ENCODE measurements at regions not wholly inside any gene's neighbourhood (a gene's known extent, or its start where the extent isn't known, plus 50 kb on each side); places are given as distances from the start of the nearest gene placed in this dataset.

GRCh38 chr13:109390391-109390790 lies 396.0 kb downstream of the IRS2 start:
- TF ChIP-seq, protein P1, sequence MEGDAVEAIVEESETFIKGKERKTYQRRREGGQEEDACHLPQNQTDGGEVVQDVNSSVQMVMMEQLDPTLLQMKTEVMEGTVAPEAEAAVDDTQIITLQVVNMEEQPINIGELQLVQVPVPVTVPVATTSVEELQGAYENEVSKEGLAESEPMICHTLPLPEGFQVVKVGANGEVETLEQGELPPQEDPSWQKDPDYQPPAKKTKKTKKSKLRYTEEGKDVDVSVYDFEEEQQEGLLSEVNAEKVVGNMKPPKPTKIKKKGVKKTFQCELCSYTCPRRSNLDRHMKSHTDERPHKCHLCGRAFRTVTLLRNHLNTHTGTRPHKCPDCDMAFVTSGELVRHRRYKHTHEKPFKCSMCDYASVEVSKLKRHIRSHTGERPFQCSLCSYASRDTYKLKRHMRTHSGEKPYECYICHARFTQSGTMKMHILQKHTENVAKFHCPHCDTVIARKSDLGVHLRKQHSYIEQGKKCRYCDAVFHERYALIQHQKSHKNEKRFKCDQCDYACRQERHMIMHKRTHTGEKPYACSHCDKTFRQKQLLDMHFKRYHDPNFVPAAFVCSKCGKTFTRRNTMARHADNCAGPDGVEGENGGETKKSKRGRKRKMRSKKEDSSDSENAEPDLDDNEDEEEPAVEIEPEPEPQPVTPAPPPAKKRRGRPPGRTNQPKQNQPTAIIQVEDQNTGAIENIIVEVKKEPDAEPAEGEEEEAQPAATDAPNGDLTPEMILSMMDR (IDR thresholded peaks at IDR 0.05): no peak
- TF ChIP-seq POLR2A (IDR thresholded peaks at IDR 0.05): no peak
